GM13976 (cell line): ENCODE measurements at regions not wholly inside any gene's neighbourhood (a gene's known extent, or its start where the extent isn't known, plus 50 kb on each side); places are given as distances from the start of the nearest gene placed in this dataset.

Experiments
- DNase-seq: peaks from one replicate; pipeline ENCODE4 v3.0.0; 2012; ENCODE audit warnings: low spot score
- in situ Hi-C: fragments of 300-500 bp; cut with MboI; formaldehyde crosslinking; loops from one replicate; pipeline ENCODE4 v1.12.0; 2022; ENCODE audit warnings: low sequenced_read_pairs, mixed read lengths, inconsistent platforms; ENCODE audit not compliant: unreplicated experiment
- TF ChIP-seq, protein P1 (sequence below): IDR thresholded peaks from 2 replicates; pipeline ENCODE4 v1.5.1; 2012; ENCODE audit warnings: borderline replicate concordance, mild to moderate bottlenecking; ENCODE audit not compliant: insufficient read depth; ENCODE audit errors: extremely low read depth, missing control alignments, control extremely low read depth

DNA sequence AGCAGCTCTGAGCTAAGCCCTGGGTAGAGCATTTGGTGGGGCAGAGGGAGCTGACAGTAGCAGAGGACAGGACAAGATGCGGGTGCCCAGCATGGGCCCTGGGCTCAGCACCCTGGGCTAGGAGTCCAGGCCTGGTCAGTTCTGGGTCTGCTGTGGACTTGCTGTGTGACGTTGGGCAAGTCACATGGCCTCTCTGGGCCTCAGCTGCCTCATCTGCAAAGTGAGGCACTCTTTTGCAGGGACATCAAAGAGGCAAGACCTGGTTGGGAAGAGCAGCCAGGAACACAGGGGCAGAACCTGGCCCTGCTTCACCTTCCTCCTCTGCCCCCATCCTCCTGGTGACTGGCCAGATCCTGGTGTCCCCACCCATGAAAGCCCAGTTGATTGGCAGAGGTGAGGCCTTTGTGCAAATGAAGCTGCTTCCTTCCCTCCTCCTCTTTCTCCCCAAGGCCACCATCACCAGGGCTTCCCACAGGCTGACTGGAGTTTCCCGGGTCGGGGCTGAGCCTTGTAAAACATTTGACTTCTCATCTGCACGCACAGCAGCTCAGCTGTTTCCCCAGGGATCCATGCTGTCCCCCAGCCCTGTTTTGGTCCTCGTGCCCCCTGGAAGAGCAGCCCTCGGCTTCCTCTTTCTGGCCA is 350.5 kb downstream of the MATN1 start:
- TF ChIP-seq, protein P1, sequence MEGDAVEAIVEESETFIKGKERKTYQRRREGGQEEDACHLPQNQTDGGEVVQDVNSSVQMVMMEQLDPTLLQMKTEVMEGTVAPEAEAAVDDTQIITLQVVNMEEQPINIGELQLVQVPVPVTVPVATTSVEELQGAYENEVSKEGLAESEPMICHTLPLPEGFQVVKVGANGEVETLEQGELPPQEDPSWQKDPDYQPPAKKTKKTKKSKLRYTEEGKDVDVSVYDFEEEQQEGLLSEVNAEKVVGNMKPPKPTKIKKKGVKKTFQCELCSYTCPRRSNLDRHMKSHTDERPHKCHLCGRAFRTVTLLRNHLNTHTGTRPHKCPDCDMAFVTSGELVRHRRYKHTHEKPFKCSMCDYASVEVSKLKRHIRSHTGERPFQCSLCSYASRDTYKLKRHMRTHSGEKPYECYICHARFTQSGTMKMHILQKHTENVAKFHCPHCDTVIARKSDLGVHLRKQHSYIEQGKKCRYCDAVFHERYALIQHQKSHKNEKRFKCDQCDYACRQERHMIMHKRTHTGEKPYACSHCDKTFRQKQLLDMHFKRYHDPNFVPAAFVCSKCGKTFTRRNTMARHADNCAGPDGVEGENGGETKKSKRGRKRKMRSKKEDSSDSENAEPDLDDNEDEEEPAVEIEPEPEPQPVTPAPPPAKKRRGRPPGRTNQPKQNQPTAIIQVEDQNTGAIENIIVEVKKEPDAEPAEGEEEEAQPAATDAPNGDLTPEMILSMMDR: no peak
- DNase-seq: no peak
- in situ Hi-C loops: no loop called here

DNA sequence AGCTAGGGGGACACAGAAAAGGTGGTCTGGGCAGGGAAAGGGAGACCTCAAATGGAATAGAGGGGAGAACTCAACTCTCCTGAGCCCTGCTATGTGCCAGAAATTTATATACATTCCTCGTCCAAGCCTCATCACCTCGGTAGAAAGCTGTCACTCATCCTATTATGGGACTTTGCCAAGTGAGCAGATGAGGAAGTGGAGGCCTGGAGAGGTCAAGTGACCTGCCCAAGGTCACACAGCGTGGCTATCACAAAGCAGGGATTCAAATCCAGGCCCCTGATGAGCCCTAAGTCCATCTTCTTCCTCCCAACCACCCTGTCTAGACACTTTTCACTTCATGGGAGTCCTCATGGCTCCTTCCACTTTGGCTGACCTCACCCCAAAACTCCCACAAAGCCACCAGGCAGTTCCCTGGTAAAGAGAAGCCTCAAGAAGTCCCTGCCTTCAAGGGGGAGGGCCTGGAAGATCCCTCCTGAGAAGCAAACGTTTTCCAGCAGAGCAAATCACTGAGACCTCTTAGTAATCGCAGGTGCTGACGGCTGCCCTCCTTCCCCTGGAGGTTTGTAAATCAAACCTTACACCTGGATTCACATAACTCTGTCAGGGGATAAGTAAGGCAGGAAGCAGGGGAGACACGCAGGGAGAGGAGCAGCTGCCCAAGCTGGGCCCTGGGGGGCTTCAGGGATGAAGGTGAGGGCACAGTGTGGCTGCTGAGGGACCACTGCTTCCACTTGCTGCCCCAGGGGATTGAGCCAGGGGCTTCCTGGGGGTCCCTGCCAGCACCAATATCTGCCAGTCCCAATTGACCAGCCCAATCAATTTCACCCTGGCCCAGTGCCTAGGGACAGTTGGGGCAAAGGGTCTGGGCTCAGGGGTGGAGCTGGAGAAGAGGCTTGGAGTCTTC is 351.2 kb downstream of the MATN1 start:
- TF ChIP-seq, protein P1: no peak
- no peak for DNase-seq
- in situ Hi-C loops: no loop called here

- TF ChIP-seq, protein P1: no peak
- in situ Hi-C loops: no loop called here
- no peak for DNase-seq
These were observed 352.1 kb downstream of the MATN1 start for GRCh38 chr1:30371179-30371788.

- in situ Hi-C loops: no loop called here
These were observed 354.6 kb downstream of the MATN1 start for GRCh38 chr1:30368651-30369240.

DNA sequence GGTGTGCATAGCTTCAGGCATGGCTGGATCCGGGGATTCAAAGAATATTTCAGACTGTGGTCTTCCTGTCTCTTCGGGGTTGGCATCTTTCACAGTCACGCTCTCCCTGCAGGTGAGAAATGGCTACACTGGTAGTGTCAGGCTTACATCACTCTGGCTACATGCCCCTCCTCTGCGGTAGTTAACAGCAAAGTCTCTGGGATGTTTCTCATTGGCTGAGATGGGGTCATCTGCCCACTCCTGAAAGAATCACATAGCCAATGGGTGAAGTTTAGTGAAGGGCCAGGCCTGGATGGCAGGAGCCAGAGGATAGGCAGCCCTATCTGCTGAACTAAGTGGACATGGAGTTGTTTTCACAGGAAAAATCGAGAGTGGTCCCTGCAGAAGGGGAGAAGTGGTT is 356.5 kb downstream of the MATN1 start:
- in situ Hi-C loops: no loop called here
- TF ChIP-seq, protein P1: no peak
- DNase-seq: no peak

More at GRCh38 chr1:30368651-30369240, 354.6 kb downstream of the MATN1 start:
- TF ChIP-seq, protein P1: no peak
- DNase-seq: no peak

DNA sequence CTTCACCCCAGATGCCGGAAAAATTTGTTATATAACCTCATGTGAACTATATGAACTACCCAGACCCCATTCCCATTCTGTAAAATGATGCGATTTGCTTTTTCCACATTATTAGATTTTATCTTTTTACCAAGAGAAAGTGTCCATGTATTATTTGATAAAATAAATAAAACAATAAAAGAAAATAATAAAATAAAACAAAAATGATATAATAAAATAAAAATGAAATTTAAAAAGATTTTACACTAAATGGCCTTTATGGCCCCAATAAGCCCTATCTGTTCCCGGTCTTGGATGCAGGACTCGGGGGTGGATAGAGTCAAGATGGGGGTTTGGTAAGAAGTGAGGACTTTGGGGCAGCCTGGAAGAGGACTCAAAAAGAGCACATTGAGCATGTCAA is 357.2 kb downstream of the MATN1 start:
- TF ChIP-seq, protein P1: no peak
- in situ Hi-C loops: no loop called here

More for the DNA sequence above, 357.2 kb downstream of the MATN1 start:
- no peak for DNase-seq
